ENCODE measurements at regions not wholly inside any gene's neighbourhood (a gene's known extent, or its start where the extent isn't known, plus 50 kb on each side); places are given as distances from the start of the nearest gene placed in this dataset.

- Histone ChIP-seq H3K4me1 (ENCODE audit: insufficient read depth, low read length) (peaks cover 20% of the 10 kb centered on the region), H3K9me3 (ENCODE audit: low read length) (no peaks in the 10 kb centered on the region), H4K20me1 (ENCODE audit: insufficient read depth, low read length) (no peaks in the 10 kb centered on the region), H2AFZ (ENCODE audit: low read length) (no peak overlapping the region), H3K79me2 (ENCODE audit: insufficient read depth, low read length) (no peaks in the 10 kb centered on the region), H3K27ac (ENCODE audit: extremely low read length, insufficient read depth, low read length) (no peak overlapping the region), H3K4me2 (ENCODE audit: low read depth, low read length) (no peak overlapping the region), H3K27me3 (ENCODE audit: control insufficient read depth in 1 of 2, insufficient read depth in 2 of 2, low read length in 2 of 2) (peaks cover 0 to 3% of the 10 kb centered on the region in 2 experiments; a peak in 2 of 5 replicates), H3K36me3 (replicated peaks in 1 of 2; ENCODE audit: control insufficient read depth in 1 of 2, insufficient read depth in 2 of 2, low read length in 2 of 2) (no peaks in the 10 kb centered on the region), H3K9ac (ENCODE audit: insufficient read depth, low read depth, low read length) (no peak overlapping the region), H3K4me3 (replicated peaks in 1 of 3; ENCODE audit: insufficient read depth in 1 of 3, low read depth in 2 of 3, low read length in 3 of 3) (no peak overlapping the region)
- BruUV-seq (replicated peaks), result no TSS peak
- intact Hi-C loops (cut with micrococcal nuclease; ENCODE audit: unreplicated experiment) (loop anchor here (10.0 kb wide), 1 partner anchor 61 kb away; no protein-coding TSS in a partner anchor), in situ Hi-C loops (cut with HindIII; ENCODE audit: extremely low pct_ligation_motif_present, low pct_unique_long_range_greater_than_20kb) (no loop called here)
- DNase-seq (ENCODE audit: low spot score) (no peak), FAIRE-seq (no peak), ATAC-seq (no peak)
- 61% methylated on average over 3 of the region's 3 CpGs for WGBS (ENCODE audit: low lambda C conversion rate)
- ChIA-PET CTCF (ENCODE audit: low intra/inter-chr PET ratio, low total read pairs) (no interaction called here), POLR2A (no interaction called here)
- TF ChIP-seq THAP9 (CRISPR knock-in tag; IDR thresholded peaks at IDR 0.05; ENCODE audit: borderline replicate concordance) (no peak), ZNF569 (CRISPR knock-in tag; IDR thresholded peaks at IDR 0.05; ENCODE audit: borderline replicate concordance) (no peak), ZNF740 (CRISPR knock-in tag; IDR thresholded peaks at IDR 0.05) (no peak), ZNF703 (CRISPR knock-in tag; IDR thresholded peaks at IDR 0.05; ENCODE audit: borderline replicate concordance) (no peak), HOXA3 (CRISPR knock-in tag; IDR thresholded peaks at IDR 0.05) (no peak), ZBTB2 (CRISPR knock-in tag; IDR thresholded peaks at IDR 0.05; ENCODE audit: low read depth) (no peak), TCF7 (IDR thresholded peaks at IDR 0.05; ENCODE audit: low read depth) (no peak), BRD4 (CRISPR knock-in tag; IDR thresholded peaks at IDR 0.05) (no peak), ZNF281 (CRISPR knock-in tag; IDR thresholded peaks at IDR 0.05; ENCODE audit: borderline replicate concordance) (no peak), CBX1 (IDR thresholded peaks at IDR 0.05; ENCODE audit: low read depth) (no peak), SP140L (CRISPR knock-in tag; IDR thresholded peaks at IDR 0.05; ENCODE audit: borderline replicate concordance) (no peak), HDAC6 (IDR thresholded peaks at IDR 0.05; ENCODE audit: low read depth, low read length) (no peak), PAX8 (CRISPR knock-in tag; IDR thresholded peaks at IDR 0.05; ENCODE audit: borderline replicate concordance) (no peak), ZNF547 (CRISPR knock-in tag; IDR thresholded peaks at IDR 0.05) (no peak)
Observed at GRCh38 chr9:107585465-107585864, 95.9 kb upstream of the KLF4 start.

All from HepG2 (cell line).